Spinal cord (tissue), 9 donors: ENCODE measurements at regions not wholly inside any gene's neighbourhood (a gene's known extent, or its start where the extent isn't known, plus 50 kb on each side); places are given as distances from the start of the nearest gene placed in this dataset.

Experiments
- DNase-seq, 6 donors: peaks; one replicate each; pipeline versions ENCODE4 v3.0.0 to v3.0.0-alpha.2; 2013 to 2015; ENCODE audit warnings: low spot score in 6 of 6, low read depth in 4 of 6
- H3K27ac ChIP-seq: one replicate; pipeline ENCODE4 v1.5.1; 2013; ENCODE audit warnings: low read depth, low read length, control low read depth
- H3K27me3 ChIP-seq: one replicate; pipeline ENCODE4 v1.6.1; 2013; ENCODE audit warnings: low read length; ENCODE audit not compliant: control insufficient read depth, insufficient read depth
- H3K36me3 ChIP-seq: one replicate; pipeline ENCODE4 v1.6.1; 2013; ENCODE audit warnings: low read length; ENCODE audit not compliant: control insufficient read depth, insufficient read depth
- H3K4me1 ChIP-seq: one replicate; pipeline ENCODE4 v1.6.1; 2013; ENCODE audit warnings: low read length; ENCODE audit not compliant: control insufficient read depth, insufficient read depth
- H3K4me3 ChIP-seq: one replicate; pipeline ENCODE4 v1.5.1; 2013; ENCODE audit warnings: low read depth, low read length, control low read depth
- H3K9me3 ChIP-seq: one replicate; pipeline ENCODE4 v1.6.1; 2013; ENCODE audit warnings: low read length; ENCODE audit not compliant: control insufficient read depth, insufficient read depth
- WGBS: methylation state at CpG from one replicate; pipeline ENCODE4 v1.1.5; 2013; ENCODE audit warnings: missing lambda C conversion rate; ENCODE audit not compliant: insufficient coverage; 5-methylcytosine and 5-hydroxymethylcytosine counted together
- donor health status: healthy.

DNA sequence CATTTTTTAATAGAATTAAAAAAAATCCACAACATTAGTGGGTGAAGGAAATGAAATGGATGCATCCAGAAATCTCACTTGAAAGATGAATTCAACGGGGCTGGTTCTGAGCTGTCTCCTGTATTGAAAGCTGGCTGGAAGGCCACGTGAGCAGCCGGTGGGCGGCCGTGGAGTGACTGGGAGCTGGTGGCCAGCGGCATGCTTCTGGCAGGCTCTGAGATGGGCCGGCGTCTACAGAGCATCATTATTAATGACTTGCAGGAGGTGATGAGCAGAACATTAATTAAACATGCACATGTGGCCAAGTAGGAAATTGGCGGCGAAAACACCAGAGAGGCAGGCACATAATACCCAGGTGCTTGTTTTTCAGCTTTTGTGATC, 115.6 kb upstream of the LMO4 start:
- Histone ChIP-seq H3K4me1 (no peaks in the 10 kb centered on the region), H3K27ac (no peak overlapping the region), H3K36me3 (no peaks in the 10 kb centered on the region), H3K4me3 (no peak overlapping the region), H3K9me3 (no peaks in the 10 kb centered on the region), H3K27me3 (no peaks in the 10 kb centered on the region)
- DNase-seq, result peak in 1 of 6 donors; percentile 55
- 52% methylated on average over 10 of the region's 10 CpGs for WGBS

DNA sequence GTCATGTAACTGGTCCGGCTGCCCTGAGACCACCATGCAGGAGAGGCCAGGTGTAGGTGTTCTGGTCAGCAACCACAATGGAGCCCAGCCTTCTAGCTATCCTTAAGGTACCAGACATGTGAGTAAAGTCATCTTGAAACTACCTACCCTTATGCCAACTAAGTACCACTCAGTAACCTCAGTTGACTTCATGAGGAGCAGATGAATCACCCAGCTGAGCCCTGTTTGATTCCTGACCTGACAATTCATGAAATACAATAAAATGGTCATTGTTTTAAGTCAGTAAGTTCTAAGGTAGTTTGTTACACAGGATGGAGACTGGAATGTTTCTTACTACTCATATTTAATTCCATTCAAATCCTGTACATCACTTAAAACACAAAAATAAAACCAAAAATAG, 113.1 kb upstream of the LMO4 start:
- DNase-seq, result no peak
- Histone ChIP-seq H3K36me3 (no peaks in the 10 kb centered on the region), H3K4me3 (no peak overlapping the region), H3K27ac (no peak overlapping the region), H3K4me1 (no peaks in the 10 kb centered on the region), H3K9me3 (no peaks in the 10 kb centered on the region), H3K27me3 (no peaks in the 10 kb centered on the region)
- 100% methylated on average over 1 of the region's 1 CpG for WGBS

GRCh38 chr1:87218618-87219017, 110.1 kb upstream of the LMO4 start:
- DNase-seq, result no peak
- H3K27ac ChIP-seq, result no peak overlapping the region
- H3K9me3 ChIP-seq, result no peaks in the 10 kb centered on the region
- H3K4me1 ChIP-seq, result no peaks in the 10 kb centered on the region
- no peak overlapping the region for H3K4me3 ChIP-seq
- no peaks in the 10 kb centered on the region for H3K36me3 ChIP-seq
- no peaks in the 10 kb centered on the region for H3K27me3 ChIP-seq
- WGBS, result no CpG with 5 or more reads among the region's 2 CpGs

DNA sequence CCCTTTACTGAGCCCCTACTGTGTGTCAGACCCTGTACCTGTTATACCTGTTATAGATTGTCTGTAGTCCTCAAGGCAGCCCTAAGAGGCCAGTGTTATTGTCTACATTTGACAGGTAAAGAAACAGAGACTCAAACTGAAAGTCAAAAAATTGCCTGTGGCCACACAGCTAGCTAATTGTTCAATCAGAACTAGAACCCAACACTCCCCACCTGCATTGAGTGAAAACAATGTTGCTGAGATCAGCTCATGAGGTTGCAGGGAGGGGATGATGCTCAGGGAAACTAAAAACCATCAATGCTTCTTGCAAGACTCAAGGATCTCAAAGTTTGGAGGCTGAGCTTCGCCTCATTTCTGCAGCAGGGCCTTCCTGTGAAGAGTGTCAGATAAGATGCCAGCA, 109.5 kb upstream of the LMO4 start:
- no peak overlapping the region for H3K4me3 ChIP-seq
- H3K9me3 ChIP-seq, result no peaks in the 10 kb centered on the region
- H3K4me1 ChIP-seq, result no peaks in the 10 kb centered on the region
- DNase-seq, result no peak
- H3K27me3 ChIP-seq, result no peaks in the 10 kb centered on the region
- H3K27ac ChIP-seq, result no peak overlapping the region
- H3K36me3 ChIP-seq, result no peaks in the 10 kb centered on the region
- WGBS, result 100% methylated on average over 1 of the region's 1 CpG

DNA sequence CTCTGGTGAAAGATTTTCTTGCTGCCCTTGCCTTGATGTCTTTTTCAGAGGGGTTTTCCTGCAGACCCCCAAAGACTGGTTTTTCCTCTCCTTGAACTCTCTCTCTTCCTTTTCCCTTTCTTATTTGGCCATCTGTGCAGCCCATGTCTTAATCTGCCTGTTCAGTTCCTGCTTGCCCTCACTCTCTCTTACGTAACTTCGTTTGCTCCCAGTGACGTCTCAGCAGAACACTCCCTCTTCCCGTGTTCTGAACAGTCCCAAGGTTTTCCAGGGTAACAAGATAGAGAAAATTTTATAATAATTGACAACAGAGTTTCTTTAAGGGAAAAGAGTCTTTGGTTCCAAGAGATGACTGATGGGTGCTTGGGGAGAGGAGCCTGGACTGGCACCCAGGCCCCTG, 109.1 kb upstream of the LMO4 start:
- whole genome bisulfite sequencing, result no CpG with 5 or more reads among the region's 4 CpGs
- Histone ChIP-seq H3K4me1 (no peaks in the 10 kb centered on the region), H3K36me3 (no peaks in the 10 kb centered on the region), H3K27me3 (no peaks in the 10 kb centered on the region), H3K4me3 (no peak overlapping the region), H3K27ac (no peak overlapping the region), H3K9me3 (no peaks in the 10 kb centered on the region)
- DNase-seq, result no peak

DNA sequence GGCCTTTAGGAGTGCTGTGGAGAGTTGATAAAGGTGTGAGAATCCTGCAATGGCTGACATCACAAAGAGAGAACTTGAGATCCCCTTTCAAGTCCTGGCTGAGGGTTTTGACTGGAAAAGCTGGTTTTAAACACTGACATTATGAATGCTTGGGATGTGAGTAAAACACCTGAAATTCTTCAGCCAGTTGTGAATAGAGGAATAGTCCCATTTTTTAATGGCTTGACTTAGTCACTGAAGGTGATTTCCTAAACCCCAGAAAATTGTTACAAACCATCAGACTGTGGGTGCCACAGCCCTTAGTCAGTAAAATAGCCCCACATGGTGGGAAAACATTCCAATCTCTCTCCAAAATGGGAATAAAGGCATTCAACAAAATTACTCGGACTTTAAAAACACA, 107.7 kb upstream of the LMO4 start:
- Histone ChIP-seq H3K4me3 (no peak overlapping the region), H3K27me3 (no peaks in the 10 kb centered on the region), H3K36me3 (no peaks in the 10 kb centered on the region), H3K9me3 (no peaks in the 10 kb centered on the region), H3K4me1 (peaks cover 2% of the 10 kb centered on the region), H3K27ac (no peak overlapping the region)
- no peak for DNase-seq
- WGBS, result no CpG with 5 or more reads among the region's 1 CpG

- Histone ChIP-seq H3K27me3 (no peaks in the 10 kb centered on the region), H3K36me3 (no peaks in the 10 kb centered on the region)
- WGBS, result 42% methylated on average over 2 of the region's 2 CpGs
Measured at GRCh38 chr1:87224201-87224600, 104.5 kb upstream of the LMO4 start.

GRCh38 chr1:87225171-87225570, 103.5 kb upstream of the LMO4 start:
- Histone ChIP-seq H3K27ac (peak overlapping the region; percentile 93), H3K4me3 (no peak overlapping the region), H3K27me3 (no peaks in the 10 kb centered on the region), H3K4me1 (peaks cover 9% of the 10 kb centered on the region), H3K36me3 (no peaks in the 10 kb centered on the region), H3K9me3 (no peaks in the 10 kb centered on the region)
- no peak for DNase-seq
- no CpG with 5 or more reads among the region's 3 CpGs for WGBS

More at GRCh38 chr1:87224201-87224600, 104.5 kb upstream of the LMO4 start:
- DNase-seq, result no peak
- H3K27ac ChIP-seq, result peak overlapping the region; percentile 25
- H3K4me3 ChIP-seq, result no peak overlapping the region
- no peaks in the 10 kb centered on the region for H3K9me3 ChIP-seq
- H3K4me1 ChIP-seq, result peaks cover 9% of the 10 kb centered on the region

DNA sequence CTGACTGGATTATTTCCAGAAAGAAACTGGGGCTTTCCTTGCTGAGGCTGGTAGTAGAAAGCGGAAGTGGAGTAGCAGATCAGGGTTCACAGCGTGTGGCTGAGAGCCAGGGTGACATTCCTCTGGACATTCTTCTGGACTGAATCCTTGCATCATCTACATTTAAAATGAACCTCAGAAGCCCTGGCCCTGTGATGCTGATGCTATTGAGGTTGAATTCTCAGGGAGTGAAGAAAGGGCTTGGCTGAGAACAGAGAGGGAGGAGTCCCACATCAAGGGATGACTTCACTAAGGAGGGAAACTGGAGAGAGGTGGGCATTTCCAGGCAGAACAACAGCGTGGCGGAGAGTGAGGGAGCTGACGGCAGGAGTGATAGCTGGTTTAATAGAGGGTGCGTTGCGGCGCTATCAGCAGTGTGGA, 102.3 kb upstream of the LMO4 start:
- H3K27ac ChIP-seq, result peak overlapping the region; percentile 93

GRCh38 chr1:87227651-87228050, 101.0 kb upstream of the LMO4 start:
- Histone ChIP-seq H3K4me3 (no peak overlapping the region), H3K36me3 (no peaks in the 10 kb centered on the region), H3K27ac (peak overlapping the region; percentile 93), H3K4me1 (peaks cover 9% of the 10 kb centered on the region), H3K9me3 (no peaks in the 10 kb centered on the region), H3K27me3 (no peaks in the 10 kb centered on the region)
- 100% methylated on average over 1 of the region's 3 CpGs for WGBS
- no peak for DNase-seq

More for the DNA sequence above, 102.3 kb upstream of the LMO4 start:
- WGBS, result 30% methylated on average over 7 of the region's 8 CpGs
- Histone ChIP-seq H3K27me3 (no peaks in the 10 kb centered on the region), H3K4me1 (peaks cover 9% of the 10 kb centered on the region), H3K4me3 (no peak overlapping the region), H3K9me3 (no peaks in the 10 kb centered on the region), H3K36me3 (no peaks in the 10 kb centered on the region)
- peak in 3 of 6 donors; percentile 26 to 79 (median 60) for DNase-seq
